SK-N-SH (cell line): ENCODE measurements at regions not wholly inside any gene's neighbourhood (a gene's known extent, or its start where the extent isn't known, plus 50 kb on each side); places are given as distances from the start of the nearest gene placed in this dataset.

ENCODE experiments used
- CTCF ChIA-PET: fragments of 300-600, 350-600 bp; formaldehyde crosslinking; extraction: SDS; loops from one replicate; lab custom pipeline; 2021; lab: Yijun Ruan, JAX
- POLR2A ChIA-PET: fragments of 350-600 bp; sonication (Branson Sonifier 250); formaldehyde crosslinking; extraction: SDS; loops from one replicate; lab custom pipeline; 2020; ENCODE audit warnings: antibody characterized with exemption, inconsistent platforms; lab: Yijun Ruan, JAX
- DNase-seq: peaks from one replicate; pipeline ENCODE4 v3.0.0; 2012
- H2AFZ ChIP-seq: fragments of 200-600 bp; sonication (generic); 2 replicates; pipeline ENCODE4 v1.8.1; 2016; ENCODE audit warnings: antibody characterized with exemption, mild to moderate bottlenecking, low read depth
- H3F3A ChIP-seq: fragments of 200-600 bp; sonication (generic); replicated peaks from 2 replicates; pipeline ENCODE3; 2016; ENCODE audit warnings: antibody characterized with exemption, mild to moderate bottlenecking; ENCODE audit not compliant: insufficient read depth
- H3K27ac ChIP-seq, 2 experiments: fragments of 200-500 bp in 1 of 2; fragments of 200-600 bp in 1 of 2; sonication (Bioruptor generic) in 1 of 2; sonication (generic), shearing (Covaris generic) in 1 of 2; 2 replicates each; pipeline versions ENCODE4 v1.5.1 to v1.6.1; 2014 to 2016; ENCODE audit warnings: low read depth in 2 of 2, inconsistent platforms in 1 of 2, low read length in 1 of 2, mild to moderate bottlenecking in 1 of 2, mixed read lengths in 1 of 2
- H3K27me3 ChIP-seq: fragments of 200-600 bp; sonication (generic), shearing (Covaris generic); 2 replicates; pipeline ENCODE4 v1.6.1; 2016; ENCODE audit warnings: mixed run types; ENCODE audit not compliant: insufficient read depth
- H3K36me3 ChIP-seq, 2 experiments: fragments of 200-500 bp in 1 of 2; fragments of 200-600 bp in 1 of 2; sonication (Bioruptor generic) in 1 of 2; sonication (generic) in 1 of 2; replicated peaks in 1 of 2; 2 replicates each; pipeline versions ENCODE3 to v1.5.1; 2014 to 2016; ENCODE audit warnings: low read length in 1 of 2, mild to moderate bottlenecking in 1 of 2; ENCODE audit not compliant: insufficient read depth in 2 of 2, control insufficient read depth in 1 of 2
- H3K4me1 ChIP-seq, 2 experiments: fragments of 200-500 bp in 1 of 2; fragments of 200-600 bp in 1 of 2; sonication (Bioruptor generic) in 1 of 2; sonication (generic), shearing (Covaris generic) in 1 of 2; 2 replicates each; pipeline versions ENCODE4 v1.5.1 to v1.6.1; 2014 to 2016; ENCODE audit warnings: low read depth in 1 of 2, low read length in 1 of 2, mixed run types in 1 of 2; ENCODE audit not compliant: insufficient read depth in 2 of 2, control insufficient read depth in 1 of 2
- H3K4me2 ChIP-seq: fragments of 200-600 bp; sonication (generic), shearing (Covaris generic); 2 replicates; pipeline ENCODE4 v1.6.1; 2017; ENCODE audit warnings: mixed run types
- H3K4me3 ChIP-seq, 2 experiments: fragments of 200-500 bp in 1 of 2; fragments of 200-600 bp in 1 of 2; sonication (Bioruptor generic) in 1 of 2; sonication (generic), shearing (Covaris generic) in 1 of 2; 2 replicates each; pipeline versions ENCODE4 v1.5.1 to v1.8.1; 2014 to 2016; ENCODE audit warnings: low read depth in 2 of 2, inconsistent platforms in 1 of 2, low read length in 1 of 2, mild to moderate bottlenecking in 1 of 2, mixed read lengths in 1 of 2, moderate library complexity in 1 of 2
- H3K79me2 ChIP-seq: fragments of 200-600 bp; sonication (generic); 2 replicates; pipeline ENCODE4 v1.8.1; 2017; ENCODE audit warnings: mild to moderate bottlenecking; ENCODE audit not compliant: insufficient read depth
- H3K9ac ChIP-seq: fragments of 200-600 bp; sonication (generic); 2 replicates; pipeline ENCODE4 v1.6.1; 2017; ENCODE audit warnings: mixed run types
- H3K9me2 ChIP-seq: fragments of 200-600 bp; sonication (generic); 2 replicates; pipeline ENCODE4 v1.6.1; 2017; ENCODE audit warnings: mixed run types
- H3K9me3 ChIP-seq: fragments of 200-600 bp; sonication (generic); 2 replicates; pipeline ENCODE4 v1.6.1; 2017; ENCODE audit warnings: mixed run types, mild to moderate bottlenecking, moderate library complexity
- H4K20me1 ChIP-seq: fragments of 200-600 bp; sonication (generic); 2 replicates; pipeline ENCODE4 v1.6.1; 2017; ENCODE audit warnings: mild to moderate bottlenecking, mixed run types; ENCODE audit not compliant: insufficient read depth
- CTCF ChIP-seq: fragments of 200-600 bp; sonication (generic); IDR thresholded peaks from 2 replicates; pipeline ENCODE4 v1.6.1; 2017; ENCODE audit warnings: antibody characterized with exemption, mild to moderate bottlenecking, moderate library complexity
- ELF1 ChIP-seq: IDR thresholded peaks from 2 replicates; pipeline ENCODE4 v1.4.0; 2012
- EP300 ChIP-seq, 2 experiments: IDR thresholded peaks; 2 replicates each; pipeline versions ENCODE4 v1.4.0 to v1.6.1; 2012; ENCODE audit warnings: borderline replicate concordance in 1 of 2, low read depth in 1 of 2, low read length in 1 of 2
- EZH2phosphoT487 ChIP-seq: fragments of 200-600 bp; sonication (generic); IDR thresholded peaks from 2 replicates; pipeline ENCODE4 v1.6.1; 2017; ENCODE audit warnings: low read depth, mixed run types, mild to moderate bottlenecking, antibody characterized with exemption, moderate library complexity, borderline replicate concordance
- FOSL2 ChIP-seq: IDR thresholded peaks from 2 replicates; pipeline ENCODE4 v1.4.0; 2012; ENCODE audit warnings: low read depth, mild to moderate bottlenecking, moderate library complexity, borderline replicate concordance
- FOXJ3 ChIP-seq: sonication (generic); formaldehyde crosslinking; IDR thresholded peaks from 2 replicates; pipeline ENCODE4 v1.5.1; 2020; ENCODE audit warnings: mild to moderate bottlenecking, missing genetic modification reagents
- FOXM1 ChIP-seq: IDR thresholded peaks from 2 replicates; pipeline ENCODE4 v1.4.0; 2012; ENCODE audit warnings: low read depth, mild to moderate bottlenecking
- MAX ChIP-seq: IDR thresholded peaks from 2 replicates; pipeline ENCODE4 v1.4.0; 2012; ENCODE audit warnings: low read depth
- MXI1 ChIP-seq: IDR thresholded peaks from 2 replicates; pipeline ENCODE4 v1.6.1; 2012; ENCODE audit warnings: mild to moderate bottlenecking, low read depth, low read length, improper control_type of control experiment
- NRF1 ChIP-seq: IDR thresholded peaks from 2 replicates; pipeline ENCODE4 v1.6.1; 2012; ENCODE audit warnings: low read depth, mild to moderate bottlenecking, low read length
- PBX3 ChIP-seq: IDR thresholded peaks from 2 replicates; pipeline ENCODE4; 2012
- POLR2AphosphoS5 ChIP-seq: IDR thresholded peaks from 2 replicates; pipeline ENCODE4 v1.6.1; 2012; ENCODE audit warnings: low read depth, low read length
- RCOR1 ChIP-seq: fragments of 150-350 bp; IDR thresholded peaks from 2 replicates; pipeline ENCODE4 v1.6.1; 2017; ENCODE audit warnings: antibody characterized with exemption, low read length
- TAF1 ChIP-seq: IDR thresholded peaks from 2 replicates; pipeline ENCODE4 v1.6.1; 2012; ENCODE audit warnings: low read depth, mild to moderate bottlenecking, low read length, moderate library complexity, borderline replicate concordance
- TCF12 ChIP-seq: IDR thresholded peaks from 2 replicates; pipeline ENCODE4 v1.4.0; 2012
- TEAD4 ChIP-seq: IDR thresholded peaks from 2 replicates; pipeline ENCODE4 v1.4.0; 2012; ENCODE audit warnings: mild to moderate bottlenecking, borderline replicate concordance; ENCODE audit not compliant: insufficient read depth
- YY1 ChIP-seq: IDR thresholded peaks from 2 replicates; pipeline ENCODE4 v1.4.0; 2012; ENCODE audit warnings: low read depth, mild to moderate bottlenecking
- WGBS: methylation state at CpG from one replicate; pipeline ENCODE4 v1.1.6; 2017; ENCODE audit warnings: low lambda C conversion rate; 5-methylcytosine and 5-hydroxymethylcytosine counted together
- TF ChIP-seq, protein P1 (sequence below): IDR thresholded peaks from 2 replicates; pipeline ENCODE4 v1.4.0; 2012; ENCODE audit warnings: low read depth, borderline replicate concordance
- TF ChIP-seq, protein P2 (sequence below): fragments of 150-350 bp; IDR thresholded peaks from 2 replicates; pipeline ENCODE4 v1.6.1; 2017; ENCODE audit warnings: antibody characterized with exemption, low read length, low read depth, borderline replicate concordance

GRCh38 chr4:17068392-17068791 lies 169.9 kb upstream of the LDB2 start:
- 70% methylated on average over 2 of the region's 2 CpGs for WGBS
- H3K4me1 ChIP-seq, result peaks cover 0 to 41% of the 10 kb centered on the region in 2 experiments
- no peaks in the 10 kb centered on the region for H3K9me3 ChIP-seq
- ChIA-PET CTCF (interaction anchor here (1.2 kb wide), 1 partner anchor 16 kb away, joined by 3 read pairs; no protein-coding TSS in a partner anchor), POLR2A (no interaction called here)
- no peaks in the 10 kb centered on the region for H3K36me3 ChIP-seq
- no peak overlapping the region for H3K4me3 ChIP-seq
- H3K27ac ChIP-seq, result no peak overlapping the region; a peak in 1 of 4 replicates
- no peak overlapping the region for H3K9ac ChIP-seq
- no peaks in the 10 kb centered on the region for H3K27me3 ChIP-seq
- H3K4me2 ChIP-seq, result no peak overlapping the region
- H2AFZ ChIP-seq, result no peak overlapping the region
- H3F3A ChIP-seq, result peaks cover 43% of the 10 kb centered on the region
- H3K9me2 ChIP-seq, result no peaks in the 10 kb centered on the region
- H4K20me1 ChIP-seq, result no peaks in the 10 kb centered on the region
- TF ChIP-seq MXI1 (no peak), PBX3 (peak; percentile 39; the same call in 1 of the 2 replicates)
- DNase-seq, result no peak
- no peaks in the 10 kb centered on the region for H3K79me2 ChIP-seq

- Histone ChIP-seq H3K4me1 (peaks cover 0 to 46% of the 10 kb centered on the region in 2 experiments), H3K9me2 (no peaks in the 10 kb centered on the region), H3K4me2 (peak overlapping the region; percentile 21; the same call in 1 of the 2 replicates), H3F3A (peaks cover 47% of the 10 kb centered on the region), H3K79me2 (no peaks in the 10 kb centered on the region), H3K4me3 (0 out of 4 replicates have a peak overlapping the region, but pooled peaks of 1 of the 2 experiments have one; percentile 17), H4K20me1 (no peaks in the 10 kb centered on the region), H3K36me3 (no peaks in the 10 kb centered on the region), H3K27me3 (no peaks in the 10 kb centered on the region), H3K9ac (peak overlapping the region; percentile 54), H3K27ac (peak overlapping the region in 1 of 2 experiments; percentile 88; a peak in 2 of 4 replicates), H3K9me3 (no peaks in the 10 kb centered on the region), H2AFZ (peak overlapping the region; percentile 37; the same call in 1 of the 2 replicates)
- CTCF ChIA-PET, result no interaction called here
- POLR2A ChIA-PET, result no interaction called here
- 8% methylated on average over 4 of the region's 4 CpGs for whole genome bisulfite sequencing
- DNase-seq, result no peak
- TF ChIP-seq YY1 (peak; percentile 28; the same call in 1 of the 2 replicates), MXI1 (no peak), FOSL2 (peak; percentile 99), POLR2AphosphoS5 (peak; percentile 72; the same call in 1 of the 2 replicates), PBX3 (peak; percentile 88), FOXJ3 (CRISPR knock-in tag) (no peak), RCOR1 (no peak), TCF12 (peak; percentile 88), NRF1 (no peak), EZH2phosphoT487 (no peak), ELF1 (no peak), TAF1 (no peak), EP300 (IDR thresholded peaks at IDR 0.05; ENCODE audit: borderline replicate concordance in 1 of 2, low read depth in 1 of 2, low read length in 1 of 2) (peak in 1 of 2 experiments; percentile 84; a peak in 1 of 4 replicates), MAX (peak; percentile 42; the same call in 1 of the 2 replicates), FOXM1 (no peak), TEAD4 (peak; percentile 87), CTCF (no peak)
- TF ChIP-seq, protein P1, sequence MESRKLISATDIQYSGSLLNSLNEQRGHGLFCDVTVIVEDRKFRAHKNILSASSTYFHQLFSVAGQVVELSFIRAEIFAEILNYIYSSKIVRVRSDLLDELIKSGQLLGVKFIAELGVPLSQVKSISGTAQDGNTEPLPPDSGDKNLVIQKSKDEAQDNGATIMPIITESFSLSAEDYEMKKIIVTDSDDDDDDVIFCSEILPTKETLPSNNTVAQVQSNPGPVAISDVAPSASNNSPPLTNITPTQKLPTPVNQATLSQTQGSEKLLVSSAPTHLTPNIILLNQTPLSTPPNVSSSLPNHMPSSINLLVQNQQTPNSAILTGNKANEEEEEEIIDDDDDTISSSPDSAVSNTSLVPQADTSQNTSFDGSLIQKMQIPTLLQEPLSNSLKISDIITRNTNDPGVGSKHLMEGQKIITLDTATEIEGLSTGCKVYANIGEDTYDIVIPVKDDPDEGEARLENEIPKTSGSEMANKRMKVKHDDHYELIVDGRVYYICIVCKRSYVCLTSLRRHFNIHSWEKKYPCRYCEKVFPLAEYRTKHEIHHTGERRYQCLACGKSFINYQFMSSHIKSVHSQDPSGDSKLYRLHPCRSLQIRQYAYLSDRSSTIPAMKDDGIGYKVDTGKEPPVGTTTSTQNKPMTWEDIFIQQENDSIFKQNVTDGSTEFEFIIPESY, result 0 out of 2 replicates have a peak, but pooled peaks have one; percentile 27
- TF ChIP-seq, protein P2, sequence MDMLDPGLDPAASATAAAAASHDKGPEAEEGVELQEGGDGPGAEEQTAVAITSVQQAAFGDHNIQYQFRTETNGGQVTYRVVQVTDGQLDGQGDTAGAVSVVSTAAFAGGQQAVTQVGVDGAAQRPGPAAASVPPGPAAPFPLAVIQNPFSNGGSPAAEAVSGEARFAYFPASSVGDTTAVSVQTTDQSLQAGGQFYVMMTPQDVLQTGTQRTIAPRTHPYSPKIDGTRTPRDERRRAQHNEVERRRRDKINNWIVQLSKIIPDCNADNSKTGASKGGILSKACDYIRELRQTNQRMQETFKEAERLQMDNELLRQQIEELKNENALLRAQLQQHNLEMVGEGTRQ, result no peak
Measured at GRCh38 chr4:17066972-17067371, 168.5 kb upstream of the LDB2 start.
